GM13976 (cell line): ENCODE measurements at regions not wholly inside any gene's neighbourhood (a gene's known extent, or its start where the extent isn't known, plus 50 kb on each side); places are given as distances from the start of the nearest gene placed in this dataset.

Experiments
- DNase-seq: peaks from one replicate; pipeline ENCODE4 v3.0.0; 2012; ENCODE audit warnings: low spot score
- in situ Hi-C: fragments of 300-500 bp; cut with MboI; formaldehyde crosslinking; loops from one replicate; pipeline ENCODE4 v1.12.0; 2022; ENCODE audit warnings: low sequenced_read_pairs, mixed read lengths, inconsistent platforms; ENCODE audit not compliant: unreplicated experiment
- TF ChIP-seq, protein P1 (sequence below): IDR thresholded peaks from 2 replicates; pipeline ENCODE4 v1.5.1; 2012; ENCODE audit warnings: borderline replicate concordance, mild to moderate bottlenecking; ENCODE audit not compliant: insufficient read depth; ENCODE audit errors: extremely low read depth, missing control alignments, control extremely low read depth

DNA sequence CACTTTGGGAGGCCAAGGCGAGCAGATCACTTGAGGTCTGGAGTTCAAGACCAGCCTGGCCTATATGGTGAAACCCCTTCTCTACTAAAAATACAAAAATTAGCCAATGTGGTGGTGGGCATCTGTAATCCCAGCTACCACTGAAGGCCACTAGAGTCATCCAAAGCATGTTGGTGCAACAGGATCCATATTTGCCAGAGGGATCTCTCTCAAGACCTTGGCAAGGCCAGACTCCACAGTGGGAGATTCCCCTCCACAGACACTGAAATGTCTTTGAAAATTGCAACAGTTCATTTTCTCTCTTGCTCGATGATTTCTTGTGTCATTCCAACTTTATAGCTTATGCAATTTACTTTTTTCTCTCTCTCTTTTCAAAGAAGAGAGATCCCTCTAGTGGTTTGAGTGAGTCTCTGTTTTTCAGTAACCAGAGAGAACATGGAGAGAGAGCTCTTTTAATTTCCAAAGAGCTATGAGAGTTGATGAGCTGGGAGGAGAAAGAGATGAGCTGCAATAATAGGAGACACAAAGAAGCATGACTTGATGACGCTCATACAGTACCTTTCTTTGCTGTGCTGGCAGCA, 176.8 kb upstream of the USP25 start:
- DNase-seq, result no peak
- in situ Hi-C loops, result no loop called here
- TF ChIP-seq, protein P1, sequence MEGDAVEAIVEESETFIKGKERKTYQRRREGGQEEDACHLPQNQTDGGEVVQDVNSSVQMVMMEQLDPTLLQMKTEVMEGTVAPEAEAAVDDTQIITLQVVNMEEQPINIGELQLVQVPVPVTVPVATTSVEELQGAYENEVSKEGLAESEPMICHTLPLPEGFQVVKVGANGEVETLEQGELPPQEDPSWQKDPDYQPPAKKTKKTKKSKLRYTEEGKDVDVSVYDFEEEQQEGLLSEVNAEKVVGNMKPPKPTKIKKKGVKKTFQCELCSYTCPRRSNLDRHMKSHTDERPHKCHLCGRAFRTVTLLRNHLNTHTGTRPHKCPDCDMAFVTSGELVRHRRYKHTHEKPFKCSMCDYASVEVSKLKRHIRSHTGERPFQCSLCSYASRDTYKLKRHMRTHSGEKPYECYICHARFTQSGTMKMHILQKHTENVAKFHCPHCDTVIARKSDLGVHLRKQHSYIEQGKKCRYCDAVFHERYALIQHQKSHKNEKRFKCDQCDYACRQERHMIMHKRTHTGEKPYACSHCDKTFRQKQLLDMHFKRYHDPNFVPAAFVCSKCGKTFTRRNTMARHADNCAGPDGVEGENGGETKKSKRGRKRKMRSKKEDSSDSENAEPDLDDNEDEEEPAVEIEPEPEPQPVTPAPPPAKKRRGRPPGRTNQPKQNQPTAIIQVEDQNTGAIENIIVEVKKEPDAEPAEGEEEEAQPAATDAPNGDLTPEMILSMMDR, result no peak

GRCh38 chr21:15557925-15558324, 171.9 kb upstream of the USP25 start:
- no peak for DNase-seq
- in situ Hi-C loops, result no loop called here
- TF ChIP-seq, protein P1, result no peak

- TF ChIP-seq, protein P1, result no peak
- DNase-seq, result no peak
- in situ Hi-C loops, result no loop called here
These were observed 170.9 kb upstream of the USP25 start for GRCh38 chr21:15558884-15559283.

DNA sequence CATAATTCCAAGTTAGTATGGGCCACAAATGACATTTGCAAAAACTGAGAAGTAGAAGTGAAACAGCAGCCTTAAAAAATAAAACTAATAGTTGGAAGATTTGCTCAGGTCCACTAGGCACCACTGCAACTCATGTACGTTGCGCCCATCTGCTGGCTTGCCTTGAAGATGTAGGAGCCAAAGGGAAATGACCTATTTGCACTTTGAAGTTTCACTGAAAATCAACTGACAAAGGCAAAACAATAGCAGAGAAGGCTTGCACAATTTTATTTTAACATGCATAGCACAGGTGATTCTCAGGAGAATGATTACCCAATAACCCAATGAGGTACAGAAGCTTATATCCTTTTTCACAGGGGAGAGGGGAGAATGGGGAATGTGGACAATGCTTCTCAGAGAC, 170.1 kb upstream of the USP25 start:
- no peak for DNase-seq
- in situ Hi-C loops, result no loop called here
- TF ChIP-seq, protein P1, result no peak

GRCh38 chr21:15560383-15561056, 169.3 kb upstream of the USP25 start:
- DNase-seq, result no peak
- TF ChIP-seq, protein P1, result no peak
- in situ Hi-C loops, result no loop called here

DNA sequence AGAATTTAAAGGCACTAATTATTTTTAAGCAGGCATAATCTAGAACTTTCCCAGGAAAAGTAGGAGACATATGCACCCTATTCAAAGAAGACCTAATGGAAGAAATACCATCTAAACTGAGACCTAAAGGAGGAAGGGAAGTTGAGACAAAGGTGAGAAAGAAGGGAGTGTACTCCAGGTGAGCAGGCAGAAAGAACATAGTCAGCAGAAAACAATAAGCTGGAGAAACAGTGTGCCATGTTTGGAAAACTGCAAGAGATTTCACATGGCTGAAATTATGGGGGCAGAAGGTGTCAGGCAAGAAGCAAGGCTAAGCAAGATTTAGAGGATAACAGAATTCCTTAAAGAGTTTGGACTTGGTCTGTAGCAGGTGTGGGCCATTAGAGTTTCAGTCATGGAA, 167.0 kb upstream of the USP25 start:
- DNase-seq, result no peak
- in situ Hi-C loops, result no loop called here
- TF ChIP-seq, protein P1, result no peak
